Neural progenitor cell (in vitro differentiated cells): ENCODE measurements at regions not wholly inside any gene's neighbourhood (a gene's known extent, or its start where the extent isn't known, plus 50 kb on each side); places are given as distances from the start of the nearest gene placed in this dataset.

Experiments
- DNase-seq: peaks from one replicate; pipeline ENCODE4 v3.0.0-alpha.2; 2016; ENCODE audit warnings: low spot score
- H2AFZ ChIP-seq: fragments of 200-600 bp; sonication (generic); replicated peaks from 2 replicates; pipeline ENCODE4 v1.6.1; 2016; ENCODE audit warnings: antibody characterized with exemption
- H3F3A ChIP-seq: fragments of 200-600 bp; sonication (generic); 2 replicates; pipeline ENCODE4 v1.6.1; 2016; ENCODE audit warnings: antibody characterized with exemption, low read depth
- H3K27ac ChIP-seq: fragments of 200-600 bp; sonication (generic); 2 replicates; pipeline ENCODE4 v1.5.1; 2016; ENCODE audit warnings: mild to moderate bottlenecking
- H3K27me3 ChIP-seq: fragments of 200-600 bp; sonication (generic); 2 replicates; pipeline ENCODE4 v1.6.1; 2016; ENCODE audit warnings: mild to moderate bottlenecking, moderate library complexity
- H3K36me3 ChIP-seq: fragments of 200-600 bp; sonication (generic); 2 replicates; pipeline ENCODE4 v1.5.1; 2016
- H3K4me1 ChIP-seq: fragments of 200-600 bp; sonication (generic); 2 replicates; pipeline ENCODE4 v1.6.1; 2016; ENCODE audit warnings: mixed run types
- H3K4me2 ChIP-seq: fragments of 200-600 bp; sonication (generic); 2 replicates; pipeline ENCODE4 v1.6.1; 2016
- H3K4me3 ChIP-seq: fragments of 200-600 bp; sonication (generic); 2 replicates; pipeline ENCODE4 v1.5.1; 2016
- H3K79me2 ChIP-seq: fragments of 200-600 bp; sonication (generic); 2 replicates; pipeline ENCODE4 v1.6.1; 2016; ENCODE audit warnings: low read depth
- H3K9ac ChIP-seq: fragments of 200-600 bp; sonication (generic); 2 replicates; pipeline ENCODE4 v1.6.1; 2016
- H3K9me3 ChIP-seq: fragments of 200-600 bp; sonication (generic); 2 replicates; pipeline ENCODE4 v1.5.1; 2016; ENCODE audit warnings: low read depth
- H4K20me1 ChIP-seq: fragments of 200-600 bp; sonication (generic); 2 replicates; pipeline ENCODE4 v1.6.1; 2016; ENCODE audit warnings: low read depth
- H3K27ac Mint-ChIP-seq: 3 replicates; pipeline ENCODE4 v1.8.0; 2021; ENCODE audit warnings: mixed read lengths
- H3K27me3 Mint-ChIP-seq: 2 replicates; pipeline ENCODE4 v1.8.0; 2022; ENCODE audit warnings: low read depth, mild to moderate bottlenecking, inconsistent platforms, moderate library complexity, mixed read lengths; ENCODE audit not compliant: insufficient read depth
- H3K36me3 Mint-ChIP-seq: 3 replicates; pipeline ENCODE4 v1.8.0; 2021; ENCODE audit warnings: mixed read lengths
- H3K4me1 Mint-ChIP-seq: 3 replicates; pipeline ENCODE4 v1.8.0; 2021; ENCODE audit warnings: mixed read lengths
- H3K4me3 Mint-ChIP-seq: 3 replicates; pipeline ENCODE4 v1.8.0; 2021; ENCODE audit warnings: mild to moderate bottlenecking, moderate library complexity, mixed read lengths
- H3K9me3 Mint-ChIP-seq: 3 replicates; pipeline ENCODE4 v1.8.0; 2020; ENCODE audit warnings: mixed read lengths
- EZH2 ChIP-seq: fragments of 200-600 bp; sonication (generic); IDR thresholded peaks from 2 replicates; pipeline ENCODE4 v1.6.1; 2017; ENCODE audit warnings: antibody characterized with exemption, mild to moderate bottlenecking, moderate library complexity
- EZH2phosphoT487 ChIP-seq: fragments of 200-600 bp; sonication (generic); IDR thresholded peaks from 2 replicates; pipeline ENCODE4 v1.6.1; 2017; ENCODE audit warnings: antibody characterized with exemption
- TF ChIP-seq, protein P1 (sequence below): fragments of 200-600 bp; sonication (generic); IDR thresholded peaks from 2 replicates; pipeline ENCODE4 v1.5.1; 2017; ENCODE audit warnings: antibody characterized with exemption, mild to moderate bottlenecking

DNA sequence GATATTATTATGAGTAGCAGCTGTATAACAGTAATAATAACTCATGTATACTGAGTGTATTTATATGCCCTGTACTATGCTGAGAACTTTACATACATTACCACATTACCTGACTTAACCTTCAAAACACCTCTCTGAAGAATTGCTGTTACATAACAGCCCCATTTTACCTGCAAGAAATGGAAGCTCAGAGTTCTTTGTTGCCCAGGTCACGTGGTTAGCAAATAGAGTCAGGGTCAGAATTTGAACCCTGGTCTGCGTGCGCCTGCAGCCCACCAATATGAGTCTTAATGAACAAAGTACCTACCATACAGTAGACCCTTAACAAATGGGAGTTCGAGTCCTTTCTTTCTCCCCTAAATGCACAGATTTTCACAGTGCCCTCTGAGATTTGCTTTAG lies 101.9 kb downstream of the MCFD2 start:
- Histone ChIP-seq H3K4me2 (no peak overlapping the region), H3F3A (no peaks in the 10 kb centered on the region), H3K9me3 (no peaks in the 10 kb centered on the region), H2AFZ (no peak overlapping the region), H3K27ac (no peak overlapping the region), H3K4me3 (no peak overlapping the region), H3K36me3 (no peaks in the 10 kb centered on the region), H4K20me1 (no peaks in the 10 kb centered on the region), H3K79me2 (no peaks in the 10 kb centered on the region), H3K27me3 (no peaks in the 10 kb centered on the region), H3K4me1 (peaks cover 4% of the 10 kb centered on the region), H3K9ac (no peak overlapping the region)
- Mint-ChIP-seq H3K4me3 (no peak overlapping the region), H3K9me3 (no peaks in the 10 kb centered on the region), H3K4me1 (peaks cover 8% of the 10 kb centered on the region), H3K36me3 (no peaks in the 10 kb centered on the region), H3K27me3 (peaks cover 2% of the 10 kb centered on the region), H3K27ac (no peak overlapping the region)
- DNase-seq: no peak
- no peak for TF ChIP-seq EZH2
- TF ChIP-seq, protein P1, sequence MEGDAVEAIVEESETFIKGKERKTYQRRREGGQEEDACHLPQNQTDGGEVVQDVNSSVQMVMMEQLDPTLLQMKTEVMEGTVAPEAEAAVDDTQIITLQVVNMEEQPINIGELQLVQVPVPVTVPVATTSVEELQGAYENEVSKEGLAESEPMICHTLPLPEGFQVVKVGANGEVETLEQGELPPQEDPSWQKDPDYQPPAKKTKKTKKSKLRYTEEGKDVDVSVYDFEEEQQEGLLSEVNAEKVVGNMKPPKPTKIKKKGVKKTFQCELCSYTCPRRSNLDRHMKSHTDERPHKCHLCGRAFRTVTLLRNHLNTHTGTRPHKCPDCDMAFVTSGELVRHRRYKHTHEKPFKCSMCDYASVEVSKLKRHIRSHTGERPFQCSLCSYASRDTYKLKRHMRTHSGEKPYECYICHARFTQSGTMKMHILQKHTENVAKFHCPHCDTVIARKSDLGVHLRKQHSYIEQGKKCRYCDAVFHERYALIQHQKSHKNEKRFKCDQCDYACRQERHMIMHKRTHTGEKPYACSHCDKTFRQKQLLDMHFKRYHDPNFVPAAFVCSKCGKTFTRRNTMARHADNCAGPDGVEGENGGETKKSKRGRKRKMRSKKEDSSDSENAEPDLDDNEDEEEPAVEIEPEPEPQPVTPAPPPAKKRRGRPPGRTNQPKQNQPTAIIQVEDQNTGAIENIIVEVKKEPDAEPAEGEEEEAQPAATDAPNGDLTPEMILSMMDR: no peak
- TF ChIP-seq EZH2phosphoT487: no peak

DNA sequence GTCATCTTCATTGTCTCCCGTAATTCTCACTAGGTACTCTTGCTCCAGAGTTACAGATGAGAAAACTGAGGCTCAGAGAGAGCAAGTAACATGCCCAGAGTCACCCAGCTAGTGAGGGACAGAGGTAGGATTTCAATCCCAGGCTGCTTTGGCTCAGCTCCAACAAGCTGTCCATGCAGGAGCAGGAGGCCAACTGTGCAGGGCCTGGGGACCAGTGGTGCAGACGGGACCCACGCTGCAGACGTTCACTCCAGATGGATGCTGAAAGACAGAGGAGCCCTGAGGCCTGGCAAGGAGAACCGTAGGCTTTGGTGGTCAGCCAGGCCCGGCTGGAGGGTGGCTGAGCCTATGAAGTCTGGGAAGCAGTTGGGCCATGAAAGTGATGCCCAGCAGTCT lies 102.6 kb downstream of the MCFD2 start:
- H3K27ac ChIP-seq: no peak overlapping the region
- no peaks in the 10 kb centered on the region for H3K79me2 ChIP-seq
- TF ChIP-seq, protein P1: no peak
- no peak for TF ChIP-seq EZH2phosphoT487
- no peak for TF ChIP-seq EZH2
- Mint-ChIP-seq H3K4me3 (no peak overlapping the region), H3K27ac (no peak overlapping the region), H3K4me1 (peaks cover 8% of the 10 kb centered on the region), H3K36me3 (no peaks in the 10 kb centered on the region), H3K27me3 (peaks cover 2% of the 10 kb centered on the region), H3K9me3 (no peaks in the 10 kb centered on the region)
- no peak for DNase-seq
- no peaks in the 10 kb centered on the region for H3K27me3 ChIP-seq
- no peaks in the 10 kb centered on the region for H3F3A ChIP-seq
- H4K20me1 ChIP-seq: no peaks in the 10 kb centered on the region
- H3K9ac ChIP-seq: no peak overlapping the region
- no peak overlapping the region for H3K4me2 ChIP-seq
- H3K4me1 ChIP-seq: peaks cover 4% of the 10 kb centered on the region
- no peaks in the 10 kb centered on the region for H3K9me3 ChIP-seq
- H2AFZ ChIP-seq: no peak overlapping the region
- H3K36me3 ChIP-seq: no peaks in the 10 kb centered on the region
- H3K4me3 ChIP-seq: no peak overlapping the region
